CD14-positive monocyte (primary cell): ENCODE measurements at regions not wholly inside any gene's neighbourhood (a gene's known extent, or its start where the extent isn't known, plus 50 kb on each side); places are given as distances from the start of the nearest gene placed in this dataset.

Source experiments
- DNase-seq, 3 donors: peaks; one replicate each; pipeline ENCODE4 v3.0.0-alpha.2; 2011 to 2022
- H2AFZ ChIP-seq: 2 replicates; pipeline ENCODE4 v1.6.0; 2012; ENCODE audit warnings: mild to moderate bottlenecking, low read depth, low read length, inconsistent platforms; ENCODE audit not compliant: insufficient read depth, poor library complexity, severe bottlenecking
- H3K27ac ChIP-seq, 2 donors: 1 replicate in 1 of 2; 2 replicates in 1 of 2; pipeline ENCODE4 v1.5.1; 2012 to 2013; ENCODE audit warnings: low read length in 2 of 2, control low read depth in 1 of 2, inconsistent platforms in 1 of 2, low read depth in 1 of 2, mild to moderate bottlenecking in 1 of 2
- H3K27me3 ChIP-seq, 2 donors: one replicate each; pipeline versions ENCODE4 v1.6.0 to v1.6.1; 2011 to 2013; ENCODE audit warnings: low read length in 2 of 2; ENCODE audit not compliant: control insufficient read depth in 2 of 2, insufficient read depth in 2 of 2
- H3K36me3 ChIP-seq, 2 donors: replicated peaks in 1 of 2; 1 replicate in 1 of 2; 2 replicates in 1 of 2; pipeline versions ENCODE4 v1.5.1 to v1.6.1; 2012 to 2013; ENCODE audit warnings: low read length in 2 of 2, control low read depth in 1 of 2, inconsistent platforms in 1 of 2, mild to moderate bottlenecking in 1 of 2; ENCODE audit not compliant: insufficient read depth in 2 of 2, control insufficient read depth in 1 of 2
- H3K4me1 ChIP-seq, 2 donors: 1 replicate in 1 of 2; 2 replicates in 1 of 2; pipeline versions ENCODE4 v1.5.1 to v1.6.1; 2012 to 2013; ENCODE audit warnings: low read length in 2 of 2, control low read depth in 1 of 2, inconsistent platforms in 1 of 2, mild to moderate bottlenecking in 1 of 2, moderate library complexity in 1 of 2; ENCODE audit not compliant: insufficient read depth in 2 of 2, control insufficient read depth in 1 of 2
- H3K4me2 ChIP-seq: replicated peaks from 2 replicates; pipeline ENCODE3; 2012; ENCODE audit warnings: low read length, moderate library complexity, mild to moderate bottlenecking; ENCODE audit not compliant: poor library complexity, severe bottlenecking; ENCODE audit errors: extremely low read depth
- H3K4me3 ChIP-seq, 3 experiments: fragments of 200-600 bp in 1 of 3; sonication (generic) in 1 of 3; replicated peaks in 1 of 3; 1 replicate in 2 of 3; 2 replicates in 1 of 3; pipeline ENCODE4 v1.5.1; 2011 to 2013; ENCODE audit warnings: low read length in 3 of 3, mild to moderate bottlenecking in 3 of 3, control low read depth in 2 of 3, low read depth in 2 of 3, inconsistent platforms in 1 of 3, moderate library complexity in 1 of 3
- H3K79me2 ChIP-seq: 2 replicates; pipeline ENCODE4 v1.6.0; 2012; ENCODE audit warnings: mild to moderate bottlenecking, control low read depth, inconsistent platforms, low read length, moderate library complexity; ENCODE audit not compliant: insufficient read depth
- H3K9ac ChIP-seq: 2 replicates; pipeline ENCODE4 v1.6.0; 2017; ENCODE audit warnings: low read length, mild to moderate bottlenecking; ENCODE audit not compliant: insufficient read depth, poor library complexity, severe bottlenecking
- H3K9me3 ChIP-seq, 2 donors: replicated peaks in 1 of 2; 1 replicate in 1 of 2; 2 replicates in 1 of 2; pipeline versions ENCODE4 v1.5.1 to v1.6.1; 2012 to 2013; ENCODE audit warnings: low read length in 2 of 2, control low read depth in 1 of 2; ENCODE audit not compliant: control insufficient read depth in 1 of 2, insufficient read depth in 1 of 2
- H4K20me1 ChIP-seq: 2 replicates; pipeline ENCODE4 v1.6.0; 2012; ENCODE audit warnings: mild to moderate bottlenecking, low read length, control low read depth, moderate library complexity; ENCODE audit not compliant: insufficient read depth
- H3K27ac Mint-ChIP-seq, 7 donors: one replicate each; pipeline ENCODE4 v1.8.0; 2020; ENCODE audit warnings: mild to moderate bottlenecking in 7 of 7, mixed read lengths in 7 of 7, moderate library complexity in 6 of 7, inconsistent platforms in 2 of 7
- H3K27me3 Mint-ChIP-seq, 3 donors: one replicate each; pipeline ENCODE4 v1.8.0; 2021 to 2022; ENCODE audit warnings: low read depth in 3 of 3, mild to moderate bottlenecking in 3 of 3, mixed read lengths in 3 of 3, moderate library complexity in 3 of 3, inconsistent platforms in 1 of 3
- H3K36me3 Mint-ChIP-seq, 2 donors: one replicate each; pipeline ENCODE4 v1.8.0; 2020; ENCODE audit warnings: mixed read lengths in 2 of 2, inconsistent platforms in 1 of 2, mild to moderate bottlenecking in 1 of 2
- H3K4me1 Mint-ChIP-seq: one replicate; pipeline ENCODE4 v1.8.0; 2020; ENCODE audit warnings: mild to moderate bottlenecking, mixed read lengths
- H3K4me3 Mint-ChIP-seq, 2 donors: one replicate each; pipeline ENCODE4 v1.8.0; 2020; ENCODE audit warnings: mild to moderate bottlenecking in 2 of 2, mixed read lengths in 2 of 2, moderate library complexity in 1 of 2
- H3K9me3 Mint-ChIP-seq, 7 donors: one replicate each; pipeline ENCODE4 v1.8.0; 2020 to 2022; ENCODE audit warnings: mixed read lengths in 7 of 7, mild to moderate bottlenecking in 6 of 7, moderate library complexity in 6 of 7, inconsistent platforms in 2 of 7
- WGBS: methylation state at CpG from one replicate; pipeline ENCODE4 v1.1.5; 2013; ENCODE audit warnings: missing lambda C conversion rate; ENCODE audit not compliant: insufficient coverage; 5-methylcytosine and 5-hydroxymethylcytosine counted together
- intact Hi-C, 2 donors: fragments of 100-400 bp; cut with micrococcal nuclease; formaldehyde crosslinking; loops; one replicate each; pipeline versions ENCODE4 v1.15.0 to v1.15.1; 2023
- TF ChIP-seq, protein P1 (sequence below): fragments of 200-600 bp; IDR thresholded peaks from one replicate; pipeline ENCODE4 v1.8.0; 2022; ENCODE audit warnings: antibody characterized with exemption, mild to moderate bottlenecking

DNA sequence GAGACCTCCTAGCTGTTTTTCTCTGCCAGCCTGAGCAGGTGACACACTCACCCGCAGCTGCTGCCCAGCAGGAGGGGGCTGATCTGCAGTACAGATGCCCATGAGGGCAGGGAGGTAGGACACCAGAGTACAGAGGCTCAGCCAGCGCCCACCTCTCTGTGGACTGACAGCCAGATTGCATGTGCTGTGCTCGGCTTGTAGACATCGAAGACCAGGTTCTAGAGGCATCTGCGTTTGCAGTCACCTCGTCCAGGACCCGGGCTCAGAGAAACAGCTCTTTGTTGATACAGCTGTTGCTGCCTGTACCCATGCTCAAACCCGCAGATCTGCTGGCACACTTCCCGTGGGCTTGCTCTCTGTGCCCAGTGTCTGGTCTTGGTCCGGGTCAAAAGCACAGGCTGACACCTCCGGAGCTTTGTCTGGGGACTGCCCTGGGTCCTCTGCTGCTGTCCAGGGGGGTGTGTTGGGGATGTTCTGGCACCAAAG lies 224.7 kb downstream of the GLRX3 start:
- no peaks in the 10 kb centered on the region for H3K4me1 Mint-ChIP-seq
- 87% methylated on average over 10 of the region's 11 CpGs for WGBS
- intact Hi-C loops = no loop called here

DNA sequence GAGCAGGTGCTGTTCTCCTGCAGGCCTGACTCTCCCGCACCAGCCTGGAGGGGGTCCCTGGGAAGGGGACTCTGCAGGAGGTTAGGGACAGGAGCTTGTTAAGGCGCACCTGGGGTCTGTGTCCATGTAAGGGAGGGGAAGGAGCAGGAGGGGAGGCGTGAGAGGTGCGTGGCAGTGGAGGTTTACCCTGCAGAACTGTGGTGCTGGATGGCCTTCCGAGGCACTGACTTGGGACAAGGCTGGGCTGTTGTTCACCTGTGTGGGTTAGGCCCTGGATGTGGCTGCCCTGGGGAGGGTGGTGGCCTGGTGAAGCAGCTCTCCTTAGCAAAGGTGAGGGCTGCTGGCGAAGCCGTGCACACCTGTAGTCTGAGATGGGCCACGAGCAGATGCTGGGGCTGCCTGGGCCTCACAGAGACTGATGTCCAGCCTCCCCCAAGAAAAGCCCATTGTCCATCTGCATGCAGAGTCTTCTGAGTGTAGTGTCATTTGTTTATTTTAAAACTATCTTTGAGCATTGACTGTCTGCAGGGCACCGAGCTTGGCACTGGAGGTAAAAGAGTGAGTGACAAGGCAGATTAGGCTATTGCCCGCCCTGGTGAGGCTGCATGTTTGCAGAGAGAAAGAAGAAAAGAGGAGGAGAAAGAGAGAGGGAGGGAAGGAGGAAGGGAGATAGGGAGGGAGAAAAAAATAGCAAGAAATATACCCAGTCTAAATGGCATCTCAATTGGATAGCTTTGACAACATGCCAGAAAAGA lies 225.3 kb downstream of the GLRX3 start:
- H3K36me3 ChIP-seq = no peaks in the 10 kb centered on the region
- no peak overlapping the region for H3K4me2 ChIP-seq
- no peak for DNase-seq
- Mint-ChIP-seq H3K9me3 (peaks cover 0 to 10% (median 2%) of the 10 kb centered on the region in 7 donors), H3K4me1 (no peaks in the 10 kb centered on the region), H3K36me3 (no peaks in the 10 kb centered on the region), H3K27me3 (peaks cover 0 to 5% (median 1%) of the 10 kb centered on the region in 3 donors), H3K4me3 (no peak overlapping the region), H3K27ac (no peak overlapping the region)
- H3K27me3 ChIP-seq = no peaks in the 10 kb centered on the region
- no peaks in the 10 kb centered on the region for H4K20me1 ChIP-seq
- H3K27ac ChIP-seq = no peak overlapping the region
- H2AFZ ChIP-seq = no peak overlapping the region
- H3K79me2 ChIP-seq = no peaks in the 10 kb centered on the region
- H3K9ac ChIP-seq = no peak overlapping the region
- H3K9me3 ChIP-seq = no peaks in the 10 kb centered on the region
- WGBS = 87% methylated on average over 7 of the region's 10 CpGs
- H3K4me3 ChIP-seq = no peak overlapping the region
- intact Hi-C loops = no loop called here
- TF ChIP-seq, protein P1, sequence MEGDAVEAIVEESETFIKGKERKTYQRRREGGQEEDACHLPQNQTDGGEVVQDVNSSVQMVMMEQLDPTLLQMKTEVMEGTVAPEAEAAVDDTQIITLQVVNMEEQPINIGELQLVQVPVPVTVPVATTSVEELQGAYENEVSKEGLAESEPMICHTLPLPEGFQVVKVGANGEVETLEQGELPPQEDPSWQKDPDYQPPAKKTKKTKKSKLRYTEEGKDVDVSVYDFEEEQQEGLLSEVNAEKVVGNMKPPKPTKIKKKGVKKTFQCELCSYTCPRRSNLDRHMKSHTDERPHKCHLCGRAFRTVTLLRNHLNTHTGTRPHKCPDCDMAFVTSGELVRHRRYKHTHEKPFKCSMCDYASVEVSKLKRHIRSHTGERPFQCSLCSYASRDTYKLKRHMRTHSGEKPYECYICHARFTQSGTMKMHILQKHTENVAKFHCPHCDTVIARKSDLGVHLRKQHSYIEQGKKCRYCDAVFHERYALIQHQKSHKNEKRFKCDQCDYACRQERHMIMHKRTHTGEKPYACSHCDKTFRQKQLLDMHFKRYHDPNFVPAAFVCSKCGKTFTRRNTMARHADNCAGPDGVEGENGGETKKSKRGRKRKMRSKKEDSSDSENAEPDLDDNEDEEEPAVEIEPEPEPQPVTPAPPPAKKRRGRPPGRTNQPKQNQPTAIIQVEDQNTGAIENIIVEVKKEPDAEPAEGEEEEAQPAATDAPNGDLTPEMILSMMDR = no peak
- no peaks in the 10 kb centered on the region for H3K4me1 ChIP-seq

More for the DNA sequence above, 224.7 kb downstream of the GLRX3 start:
- Mint-ChIP-seq H3K27ac (no peak overlapping the region), H3K9me3 (peaks cover 0 to 8% (median 2%) of the 10 kb centered on the region in 7 donors), H3K4me3 (no peak overlapping the region), H3K27me3 (peaks cover 0 to 5% (median 1%) of the 10 kb centered on the region in 3 donors), H3K36me3 (no peaks in the 10 kb centered on the region)
- Histone ChIP-seq H2AFZ (no peak overlapping the region), H3K9me3 (no peaks in the 10 kb centered on the region), H3K4me3 (no peak overlapping the region), H3K9ac (no peak overlapping the region), H3K27me3 (no peaks in the 10 kb centered on the region), H3K79me2 (no peaks in the 10 kb centered on the region), H3K36me3 (no peaks in the 10 kb centered on the region), H3K4me1 (no peaks in the 10 kb centered on the region), H4K20me1 (no peaks in the 10 kb centered on the region), H3K4me2 (no peak overlapping the region), H3K27ac (no peak overlapping the region)
- no peak for DNase-seq
- TF ChIP-seq, protein P1 = no peak
